PC-3 (cell line): ENCODE measurements at regions not wholly inside any gene's neighbourhood (a gene's known extent, or its start where the extent isn't known, plus 50 kb on each side); places are given as distances from the start of the nearest gene placed in this dataset.

ENCODE experiments used
- CTCF ChIP-seq: fragments of 300-600 bp; sonication (generic); conservative IDR thresholded peaks from 2 replicates; pipeline ENCODE4 v1.5.1; 2017; ENCODE audit warnings: antibody characterized with exemption, low read depth, mild to moderate bottlenecking, low read length
- EZH2 ChIP-seq: fragments of 300-600 bp; sonication (generic); IDR thresholded peaks from one replicate; pipeline ENCODE4 v1.6.1; 2017; ENCODE audit warnings: antibody characterized with exemption, mild to moderate bottlenecking, low read length; ENCODE audit not compliant: unreplicated experiment
- EZH2phosphoT487 ChIP-seq: fragments of 300-600 bp; sonication (generic); IDR thresholded peaks from 2 replicates; pipeline ENCODE4 v1.6.1; 2018; ENCODE audit warnings: mild to moderate bottlenecking, antibody characterized with exemption, low read length, borderline replicate concordance

- TF ChIP-seq CTCF (no peak), EZH2 (no peak), EZH2phosphoT487 (no peak)
Observed at GRCh38 chr2:2413525-2413924, 82.5 kb upstream of the MYT1L start.
